ENCODE measurements at regions not wholly inside any gene's neighbourhood (a gene's known extent, or its start where the extent isn't known, plus 50 kb on each side); places are given as distances from the start of the nearest gene placed in this dataset.

DNA sequence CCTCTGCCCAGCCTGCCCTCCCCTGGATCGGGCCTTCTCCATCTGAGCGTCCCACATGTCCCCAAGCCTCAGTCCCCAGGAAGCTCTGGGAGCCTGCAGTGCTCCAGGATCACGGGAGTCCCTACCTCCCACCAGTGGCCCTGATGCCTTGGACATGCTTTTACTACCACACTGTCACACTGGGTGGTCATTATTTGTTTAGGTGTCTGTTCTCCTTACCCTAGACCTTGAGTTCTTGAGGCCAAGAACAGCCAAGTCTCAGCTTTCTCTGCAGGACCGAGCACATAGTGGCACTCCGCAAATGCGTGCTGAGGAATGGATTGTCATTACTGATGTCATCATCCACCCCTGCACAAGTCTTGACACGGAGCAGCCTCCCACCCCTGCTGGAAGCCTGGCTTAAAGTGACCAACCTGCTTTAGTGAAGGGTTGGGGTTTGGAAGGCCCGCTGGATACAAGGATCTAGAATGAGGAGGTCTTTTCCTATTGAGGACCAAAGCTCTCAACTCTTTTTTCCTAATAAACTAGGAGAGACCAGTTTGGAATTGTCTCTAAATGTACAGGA, 132.9 kb upstream of the CRHR1 start:
- Histone ChIP-seq H3K27ac (replicated peaks in 1 of 4) (no peak overlapping the region), H3K4me3 (no peak overlapping the region), H3K4me1 (no peaks in the 10 kb centered on the region), H3K9me3 (no peaks in the 10 kb centered on the region), H3K36me3 (no peaks in the 10 kb centered on the region), H3K27me3 (peaks cover 0 to 25% (median 0%) of the 10 kb centered on the region in 4 donors)
- TF ChIP-seq CTCF (IDR thresholded peaks at IDR 0.05) (no peak), POLR2A (IDR thresholded peaks at IDR 0.05; ENCODE audit: low read depth) (no peak), POLR2AphosphoS5 (IDR thresholded peaks at IDR 0.05) (no peak), EP300 (IDR thresholded peaks at IDR 0.05) (no peak)
- intact Hi-C loops (cut with DNase I) = no loop called here
- no peak for DNase-seq (ENCODE audit: extremely low spot score)
- WGBS = 83% methylated on average over 8 of the region's 8 CpGs

GRCh38 chr17:45653616-45654015, 130.5 kb upstream of the CRHR1 start:
- no peak overlapping the region for H3K4me3 ChIP-seq
- TF ChIP-seq CTCF (IDR thresholded peaks at IDR 0.05) = no peak
- TF ChIP-seq POLR2A (IDR thresholded peaks at IDR 0.05; ENCODE audit: low read depth) = no peak
- no peak for TF ChIP-seq EP300 (IDR thresholded peaks at IDR 0.05)
- TF ChIP-seq POLR2AphosphoS5 (IDR thresholded peaks at IDR 0.05) = no peak
- intact Hi-C loops (cut with DNase I) = no loop called here
- no peaks in the 10 kb centered on the region for H3K36me3 ChIP-seq
- DNase-seq (ENCODE audit: extremely low spot score) = no peak
- peaks cover 0 to 43% (median 0%) of the 10 kb centered on the region in 4 donors for H3K27me3 ChIP-seq
- H3K9me3 ChIP-seq = no peaks in the 10 kb centered on the region
- H3K27ac ChIP-seq (replicated peaks in 1 of 4) = no peak overlapping the region
- no peaks in the 10 kb centered on the region for H3K4me1 ChIP-seq
- WGBS = 57% methylated on average over 4 of the region's 4 CpGs

- H3K27me3 ChIP-seq = peaks cover 0 to 52% (median 0%) of the 10 kb centered on the region in 4 donors
- H3K27ac ChIP-seq (replicated peaks in 1 of 4) = no peak overlapping the region
- WGBS = 90% methylated on average over 11 of the region's 11 CpGs
- no peaks in the 10 kb centered on the region for H3K9me3 ChIP-seq
- no peak for DNase-seq (ENCODE audit: extremely low spot score)
- H3K4me3 ChIP-seq = no peak overlapping the region
- intact Hi-C loops (cut with DNase I) = no loop called here
- no peaks in the 10 kb centered on the region for H3K36me3 ChIP-seq
- TF ChIP-seq EP300 (IDR thresholded peaks at IDR 0.05) (no peak), POLR2AphosphoS5 (IDR thresholded peaks at IDR 0.05) (no peak), POLR2A (IDR thresholded peaks at IDR 0.05; ENCODE audit: low read depth) (no peak), CTCF (IDR thresholded peaks at IDR 0.05) (no peak)
- no peaks in the 10 kb centered on the region for H3K4me1 ChIP-seq
Measured at GRCh38 chr17:45656527-45657181, 127.5 kb upstream of the CRHR1 start.

DNA sequence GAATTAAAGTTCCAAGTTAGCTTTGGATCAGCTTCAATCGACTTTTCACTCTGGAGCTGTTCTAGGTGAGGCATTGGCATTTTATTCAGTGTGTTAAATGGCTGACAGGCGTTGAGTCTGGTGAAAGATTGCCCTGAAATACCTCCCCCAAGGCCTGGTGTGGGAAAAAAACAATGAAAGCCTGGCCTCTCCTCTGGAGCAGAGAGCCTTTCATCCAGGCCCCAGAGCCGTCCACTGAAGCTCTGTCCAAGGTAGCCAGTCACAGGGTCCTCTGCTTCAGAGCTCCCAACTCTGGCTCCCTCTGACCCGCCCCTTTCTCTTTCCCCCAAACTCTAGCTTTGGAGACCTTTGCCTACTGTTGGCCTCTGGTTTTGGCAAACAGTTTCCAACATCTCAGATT, 123.6 kb upstream of the CRHR1 start:
- Histone ChIP-seq H3K27ac (replicated peaks in 1 of 4) (no peak overlapping the region), H3K9me3 (peaks cover 0 to 5% (median 3%) of the 10 kb centered on the region in 4 donors), H3K36me3 (no peaks in the 10 kb centered on the region), H3K4me3 (no peak overlapping the region), H3K27me3 (peaks cover 0 to 77% (median 0%) of the 10 kb centered on the region in 4 donors), H3K4me1 (no peaks in the 10 kb centered on the region)
- intact Hi-C loops (cut with DNase I) = no loop called here
- no peak for DNase-seq (ENCODE audit: extremely low spot score)
- 44% methylated on average over 4 of the region's 4 CpGs for WGBS
- TF ChIP-seq EP300 (IDR thresholded peaks at IDR 0.05) = no peak
- no peak for TF ChIP-seq POLR2AphosphoS5 (IDR thresholded peaks at IDR 0.05)
- TF ChIP-seq POLR2A (IDR thresholded peaks at IDR 0.05; ENCODE audit: low read depth) = no peak
- TF ChIP-seq CTCF (IDR thresholded peaks at IDR 0.05) = no peak
